DND-41 (cell line): ENCODE measurements at regions not wholly inside any gene's neighbourhood (a gene's known extent, or its start where the extent isn't known, plus 50 kb on each side); places are given as distances from the start of the nearest gene placed in this dataset.

Source experiments
- ATAC-seq: fragments of 200-7000 bp; cut with Tn5 transposase; 3 replicates; pipeline ENCODE4 v1.9.1; 2021; ENCODE audit warnings: low read depth; ENCODE audit not compliant: insufficient read depth
- DNase-seq: peaks from one replicate; pipeline ENCODE4 v3.0.0-alpha.2; 2020
- H2AFZ ChIP-seq: 2 replicates; pipeline ENCODE4 v1.6.0; 2012; ENCODE audit warnings: low read depth, low read length
- H3K27ac ChIP-seq: 2 replicates; pipeline ENCODE4 v1.5.1; 2012; ENCODE audit warnings: low read length, inconsistent platforms
- H3K27me3 ChIP-seq: fragments of 200-600 bp; sonication (generic); 2 replicates; pipeline ENCODE4 v1.6.0; 2012; ENCODE audit warnings: low read length, mild to moderate bottlenecking, inconsistent platforms; ENCODE audit not compliant: insufficient read depth, poor library complexity
- H3K36me3 ChIP-seq: 2 replicates; pipeline ENCODE4 v1.5.1; 2012; ENCODE audit warnings: low read length, inconsistent platforms; ENCODE audit not compliant: insufficient read depth
- H3K4me1 ChIP-seq: 2 replicates; pipeline ENCODE4 v1.5.1; 2012; ENCODE audit warnings: mild to moderate bottlenecking, low read length; ENCODE audit not compliant: insufficient read depth
- H3K4me2 ChIP-seq: 2 replicates; pipeline ENCODE4 v1.6.0; 2012; ENCODE audit warnings: mild to moderate bottlenecking, moderate library complexity, low read length, inconsistent platforms; ENCODE audit not compliant: insufficient read depth
- H3K4me3 ChIP-seq, 2 experiments: fragments of 200-600 bp in 1 of 2; shearing (Covaris generic) in 1 of 2; 2 replicates each; pipeline ENCODE4 v1.5.1; 2012 to 2016; ENCODE audit warnings: inconsistent platforms in 2 of 2, low read length in 2 of 2, mild to moderate bottlenecking in 2 of 2, low read depth in 1 of 2, moderate library complexity in 1 of 2
- H3K79me2 ChIP-seq: 2 replicates; pipeline ENCODE4 v1.6.0; 2012; ENCODE audit warnings: low read length, inconsistent platforms; ENCODE audit not compliant: insufficient read depth
- H3K9ac ChIP-seq: 2 replicates; pipeline ENCODE4 v1.6.0; 2012; ENCODE audit warnings: low read depth, mild to moderate bottlenecking, inconsistent platforms, low read length, moderate library complexity
- H3K9me3 ChIP-seq: 2 replicates; pipeline ENCODE4 v1.5.1; 2012; ENCODE audit warnings: low read length, moderate library complexity, mild to moderate bottlenecking, inconsistent platforms; ENCODE audit not compliant: insufficient read depth, severe bottlenecking
- H4K20me1 ChIP-seq: 2 replicates; pipeline ENCODE4 v1.6.0; 2012; ENCODE audit warnings: low read length; ENCODE audit not compliant: insufficient read depth
- CTCF ChIP-seq: IDR thresholded peaks from 2 replicates; pipeline ENCODE4 v1.5.1; 2012; ENCODE audit warnings: borderline replicate concordance, low read length, moderate library complexity, mild to moderate bottlenecking; ENCODE audit not compliant: poor library complexity, severe bottlenecking; ENCODE audit errors: extremely low read depth
- EZH2 ChIP-seq: IDR thresholded peaks from 3 replicates; pipeline ENCODE4 v1.6.1; 2012; ENCODE audit warnings: borderline replicate concordance, low read depth, mild to moderate bottlenecking, moderate library complexity, low read length, inconsistent platforms; ENCODE audit not compliant: severe bottlenecking

- DNase-seq (no peak), ATAC-seq (no peak)
- Histone ChIP-seq H3K27me3 (no peaks in the 10 kb centered on the region), H4K20me1 (no peaks in the 10 kb centered on the region), H3K9ac (no peak overlapping the region), H3K36me3 (no peaks in the 10 kb centered on the region), H3K4me3 (no peak overlapping the region), H2AFZ (no peak overlapping the region), H3K27ac (no peak overlapping the region), H3K79me2 (no peaks in the 10 kb centered on the region), H3K4me1 (no peaks in the 10 kb centered on the region), H3K4me2 (no peak overlapping the region), H3K9me3 (no peaks in the 10 kb centered on the region)
- no peak for TF ChIP-seq EZH2
- no peak for TF ChIP-seq CTCF
Measured at GRCh38 chr10:76675951-76676587, 961.5 kb downstream of the KCNMA1 start.

- no peaks in the 10 kb centered on the region for H3K9me3 ChIP-seq
- ATAC-seq = no peak
- no peak overlapping the region for H3K9ac ChIP-seq
- no peak overlapping the region for H2AFZ ChIP-seq
- TF ChIP-seq EZH2 (no peak), CTCF (no peak)
- DNase-seq = no peak
- no peaks in the 10 kb centered on the region for H4K20me1 ChIP-seq
- H3K27me3 ChIP-seq = no peaks in the 10 kb centered on the region
- H3K36me3 ChIP-seq = no peaks in the 10 kb centered on the region
- no peak overlapping the region for H3K4me2 ChIP-seq
- no peak overlapping the region for H3K4me3 ChIP-seq
- H3K4me1 ChIP-seq = no peaks in the 10 kb centered on the region
- H3K27ac ChIP-seq = no peak overlapping the region
- H3K79me2 ChIP-seq = no peaks in the 10 kb centered on the region
Measured at GRCh38 chr10:76675561-76675950, 962.1 kb downstream of the KCNMA1 start.

GRCh38 chr10:76667408-76668370, 969.9 kb downstream of the KCNMA1 start:
- no peaks in the 10 kb centered on the region for H3K79me2 ChIP-seq
- H3K9ac ChIP-seq = no peak overlapping the region
- no peak overlapping the region for H2AFZ ChIP-seq
- no peak for TF ChIP-seq CTCF
- TF ChIP-seq EZH2 = no peak
- ATAC-seq (no peak), DNase-seq (no peak)
- H3K4me2 ChIP-seq = no peak overlapping the region
- H3K9me3 ChIP-seq = no peaks in the 10 kb centered on the region
- no peak overlapping the region for H3K27ac ChIP-seq
- no peaks in the 10 kb centered on the region for H3K36me3 ChIP-seq
- H3K27me3 ChIP-seq = no peaks in the 10 kb centered on the region
- H3K4me1 ChIP-seq = no peaks in the 10 kb centered on the region
- H3K4me3 ChIP-seq = no peak overlapping the region
- H4K20me1 ChIP-seq = no peaks in the 10 kb centered on the region
